ENCODE measurements at regions not wholly inside any gene's neighbourhood (a gene's known extent, or its start where the extent isn't known, plus 50 kb on each side); places are given as distances from the start of the nearest gene placed in this dataset.

GRCh38 chr15:27686369-27686768, 412.7 kb downstream of the OCA2 start:
- H3K79me1 ChIP-seq (ENCODE audit: insufficient read depth, low read depth, low read length, poor library complexity, severe bottlenecking): no peaks in the 10 kb centered on the region
- no peak overlapping the region for H4K91ac ChIP-seq (ENCODE audit: insufficient read length, low read depth, low read length)
- WGBS (ENCODE audit: extremely low coverage, insufficient read length, low lambda C conversion rate): no CpG with 5 or more reads among the region's 3 CpGs
- no peak overlapping the region for H3K14ac ChIP-seq (ENCODE audit: insufficient read depth, low read length)
- no peak overlapping the region for H4K5ac ChIP-seq (ENCODE audit: insufficient read length, low read depth, low read length)
- no peak overlapping the region for H3K9ac ChIP-seq (ENCODE audit: extremely low read depth, insufficient read length, low read length)
- H3K56ac ChIP-seq (ENCODE audit: insufficient read length, low read depth, low read length): no peak overlapping the region
- no peak for DNase-seq
- H3K4me1 ChIP-seq (ENCODE audit: insufficient read depth, low read length): no peaks in the 10 kb centered on the region; the same call in 1 of the 2 replicates
- no peak overlapping the region for H3K23ac ChIP-seq (ENCODE audit: insufficient read length, low read depth, low read length)
- H3K4ac ChIP-seq (ENCODE audit: low read depth, low read length): no peak overlapping the region
- Mint-ChIP-seq H3K4me1 (peaks cover 6 to 24% of the 10 kb centered on the region in 2 experiments; a peak in 3 of 4 replicates), H3K9me3 (no peaks in the 10 kb centered on the region; a peak in 1 of 5 replicates), H3K27me3 (ENCODE audit: low read depth) (peaks cover 5% of the 10 kb centered on the region), H3K27ac (peak overlapping the region in 2 of 3 experiments; percentile 58 to 60; a peak in 2 of 7 replicates), H3K36me3 (ENCODE audit: insufficient read depth in 1 of 3, low read depth in 3 of 3) (no peaks in the 10 kb centered on the region; a peak in 1 of 7 replicates), H3K4me3 (no peak overlapping the region)
- H2BK20ac ChIP-seq (ENCODE audit: low read depth, low read length, poor library complexity, severe bottlenecking): no peak overlapping the region
- no peak overlapping the region for H2AK5ac ChIP-seq (ENCODE audit: insufficient read length, low read length)
- no peak overlapping the region for H2BK5ac ChIP-seq (ENCODE audit: insufficient read length, low read length)
- no peak overlapping the region for H2BK15ac ChIP-seq (ENCODE audit: low read depth, low read length)
- no peaks in the 10 kb centered on the region for H3K23me2 ChIP-seq (ENCODE audit: insufficient read length, low read depth, low read length, poor library complexity, severe bottlenecking)
- no peak overlapping the region for H3K4me2 ChIP-seq (ENCODE audit: insufficient read depth, insufficient read length, low read length)
- no peak overlapping the region for H3T11ph ChIP-seq (ENCODE audit: low read length)
- H3K18ac ChIP-seq (ENCODE audit: insufficient read length, low read depth, low read length): no peak overlapping the region
- no peaks in the 10 kb centered on the region for H3K27me3 ChIP-seq (ENCODE audit: insufficient read depth, low read length)
- H2AFZ ChIP-seq (ENCODE audit: low read length): no peak overlapping the region
- no peaks in the 10 kb centered on the region for H3K79me2 ChIP-seq (ENCODE audit: insufficient read depth, low read length)
- H4K8ac ChIP-seq (replicated peaks; ENCODE audit: insufficient read length, low read depth, low read length): no peak overlapping the region
- no peaks in the 10 kb centered on the region for H4K20me1 ChIP-seq (ENCODE audit: control insufficient read depth, insufficient read depth, insufficient read length)
- no peak overlapping the region for H3K27ac ChIP-seq (ENCODE audit: insufficient read length, low read depth, low read length)
- no peak overlapping the region for H2BK120ac ChIP-seq (ENCODE audit: low read depth, low read length, poor library complexity, severe bottlenecking)
- H3K9me3 ChIP-seq (ENCODE audit: control insufficient read depth, low read depth, low read length): no peaks in the 10 kb centered on the region
- TF ChIP-seq CTCF (conservative IDR thresholded peaks at IDR 0.05): no peak
- H2BK12ac ChIP-seq (ENCODE audit: insufficient read length, low read depth, low read length): no peak overlapping the region
